ENCODE measurements at regions not wholly inside any gene's neighbourhood (a gene's known extent, or its start where the extent isn't known, plus 50 kb on each side); places are given as distances from the start of the nearest gene placed in this dataset.
"Not testable (repeated sequence)": the region's sequence is repeated elsewhere in the genome, so short reads cannot be mapped to it uniquely, and the experiment has no call there.

DNA sequence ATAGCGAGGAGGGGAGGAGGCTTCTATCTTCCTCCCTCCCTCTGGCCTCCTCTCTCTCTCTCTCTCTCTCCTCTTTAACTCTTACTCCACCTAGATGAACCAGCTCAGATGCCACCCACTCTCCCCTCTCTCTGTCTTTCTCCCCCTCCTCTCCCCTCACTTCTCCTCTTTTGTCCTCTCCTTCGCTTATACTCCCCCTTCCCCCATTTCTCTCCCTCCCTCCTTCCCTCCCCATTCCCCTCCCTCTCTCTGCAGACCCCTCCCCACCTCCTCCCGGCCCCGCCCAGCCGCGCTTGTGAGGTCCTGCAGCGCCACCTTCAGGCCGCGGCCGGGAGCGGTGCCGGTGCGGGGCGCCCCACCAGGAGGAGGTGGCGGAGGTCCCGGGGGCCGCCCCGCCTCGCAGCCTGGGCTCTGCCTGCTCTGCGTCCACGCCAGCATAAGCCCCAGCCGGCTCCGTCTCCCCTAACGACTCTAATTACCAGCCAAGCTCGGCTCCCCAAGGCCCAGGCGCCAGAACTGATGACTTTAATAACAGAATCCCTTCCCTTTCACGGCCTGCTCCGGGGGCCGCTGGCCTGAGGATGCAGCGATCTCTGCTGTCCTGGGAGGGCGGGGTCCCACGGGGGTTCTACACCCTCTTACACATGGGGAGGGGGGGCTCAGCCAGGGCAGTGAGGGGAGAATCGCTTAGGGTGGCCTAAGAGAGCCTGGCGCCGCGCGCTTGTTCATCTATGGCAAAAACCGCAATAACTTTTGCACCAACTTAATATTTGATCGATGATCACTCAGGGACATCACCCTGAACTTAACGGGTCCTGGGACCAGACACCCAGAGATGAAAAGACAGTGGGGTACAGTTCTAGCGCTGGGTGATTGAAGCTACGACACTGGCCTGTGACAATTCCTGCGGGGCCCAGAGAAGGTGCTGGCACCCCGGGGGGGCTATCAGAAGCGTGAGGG, 637.3 kb downstream of the MATN1 start:
- DNase-seq, result peak; percentile 30
- peaks cover 2% of the 10 kb centered on the region for H3K27me3 Mint-ChIP-seq
- ChIA-PET POLR2A (no interaction called here), CTCF (no interaction called here)
- H3K27ac Mint-ChIP-seq, result no peak overlapping the region
- no peak overlapping the region for H3K4me3 Mint-ChIP-seq
- no peaks in the 10 kb centered on the region for H3K36me3 Mint-ChIP-seq (ENCODE audit: low read depth)
- H3K9me3 Mint-ChIP-seq, result peaks cover 3% of the 10 kb centered on the region
- no peaks in the 10 kb centered on the region for H3K4me1 Mint-ChIP-seq

DNA sequence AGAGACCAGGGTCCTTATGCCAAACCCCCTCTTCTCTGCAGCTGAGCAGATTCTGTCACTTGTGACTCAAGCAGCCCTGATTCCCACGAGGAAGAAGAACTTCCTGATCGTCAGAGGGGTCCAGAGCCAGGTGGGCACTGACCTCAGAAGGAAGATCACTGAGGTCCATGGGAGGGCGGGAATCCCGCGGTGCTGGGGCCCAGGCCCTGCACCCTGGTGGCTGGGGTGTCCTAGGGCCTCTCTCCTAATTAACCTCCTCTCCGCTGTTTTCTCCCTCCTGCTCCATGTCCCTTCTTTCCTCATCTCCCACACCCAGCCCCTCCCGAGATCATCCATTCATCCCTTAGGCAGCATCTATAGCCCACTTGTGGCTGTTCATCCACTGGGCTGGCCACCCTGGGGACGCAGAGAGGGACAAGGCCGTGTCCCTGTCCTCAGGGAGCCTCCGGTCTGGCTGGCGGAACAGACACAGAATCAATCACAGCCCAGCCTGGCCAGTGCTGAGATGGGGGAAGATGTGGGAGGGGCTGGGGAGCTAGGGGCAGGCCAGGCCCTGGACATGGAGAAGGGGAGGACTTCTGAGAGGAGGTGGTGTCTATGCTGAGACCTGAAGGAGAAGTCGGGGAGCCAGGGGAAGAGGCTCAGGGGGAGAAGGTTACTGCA, 638.3 kb downstream of the MATN1 start:
- Mint-ChIP-seq H3K36me3 (ENCODE audit: low read depth) (no peaks in the 10 kb centered on the region), H3K9me3 (no peaks in the 10 kb centered on the region), H3K4me3 (no peak overlapping the region), H3K27me3 (peaks cover 2% of the 10 kb centered on the region), H3K27ac (no peak overlapping the region), H3K4me1 (no peaks in the 10 kb centered on the region)
- DNase-seq, result no peak
- ChIA-PET POLR2A (no interaction called here), CTCF (no interaction called here)

DNA sequence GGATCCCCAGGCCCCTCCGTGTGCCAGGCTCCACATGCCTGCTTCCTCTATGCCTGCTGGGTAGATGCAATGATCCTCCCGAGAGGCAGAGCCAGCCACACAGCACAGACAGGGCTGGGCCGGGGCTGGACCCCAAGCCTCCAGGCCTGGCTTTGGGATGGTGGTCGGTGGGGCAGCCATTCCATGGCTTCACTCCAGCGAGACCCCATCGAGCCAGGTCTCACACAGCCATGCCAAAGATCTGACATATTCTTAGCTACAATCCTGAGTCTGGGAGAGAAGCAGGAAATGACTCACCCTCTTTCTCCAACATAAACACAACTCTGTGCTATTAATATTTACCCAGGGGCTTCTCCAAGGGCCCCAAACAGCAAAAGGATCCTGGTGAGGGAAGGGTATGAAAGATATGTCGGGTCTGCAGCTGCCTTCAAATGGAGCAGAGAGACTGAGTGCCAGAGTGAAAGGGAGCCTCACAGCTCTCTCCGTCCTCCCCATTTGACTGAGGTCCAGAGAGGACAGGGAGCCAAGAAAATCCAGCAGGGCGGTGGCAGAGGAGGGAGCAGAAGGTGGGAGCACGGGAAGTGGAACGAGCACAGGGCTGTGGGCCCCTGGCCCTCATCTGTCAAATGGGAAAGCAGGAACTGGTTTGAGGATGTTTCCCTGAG, 639.5 kb downstream of the MATN1 start:
- Mint-ChIP-seq H3K4me1 (no peaks in the 10 kb centered on the region), H3K4me3 (no peak overlapping the region), H3K36me3 (ENCODE audit: low read depth) (no peaks in the 10 kb centered on the region), H3K27me3 (peaks cover 2% of the 10 kb centered on the region), H3K27ac (no peak overlapping the region), H3K9me3 (no peaks in the 10 kb centered on the region)
- no peak for DNase-seq
- CTCF ChIA-PET, result interaction anchor here (0.6 kb wide), 1 partner anchor 297 kb away, joined by 3 read pairs; no protein-coding TSS in a partner anchor
- POLR2A ChIA-PET, result no interaction called here

DNA sequence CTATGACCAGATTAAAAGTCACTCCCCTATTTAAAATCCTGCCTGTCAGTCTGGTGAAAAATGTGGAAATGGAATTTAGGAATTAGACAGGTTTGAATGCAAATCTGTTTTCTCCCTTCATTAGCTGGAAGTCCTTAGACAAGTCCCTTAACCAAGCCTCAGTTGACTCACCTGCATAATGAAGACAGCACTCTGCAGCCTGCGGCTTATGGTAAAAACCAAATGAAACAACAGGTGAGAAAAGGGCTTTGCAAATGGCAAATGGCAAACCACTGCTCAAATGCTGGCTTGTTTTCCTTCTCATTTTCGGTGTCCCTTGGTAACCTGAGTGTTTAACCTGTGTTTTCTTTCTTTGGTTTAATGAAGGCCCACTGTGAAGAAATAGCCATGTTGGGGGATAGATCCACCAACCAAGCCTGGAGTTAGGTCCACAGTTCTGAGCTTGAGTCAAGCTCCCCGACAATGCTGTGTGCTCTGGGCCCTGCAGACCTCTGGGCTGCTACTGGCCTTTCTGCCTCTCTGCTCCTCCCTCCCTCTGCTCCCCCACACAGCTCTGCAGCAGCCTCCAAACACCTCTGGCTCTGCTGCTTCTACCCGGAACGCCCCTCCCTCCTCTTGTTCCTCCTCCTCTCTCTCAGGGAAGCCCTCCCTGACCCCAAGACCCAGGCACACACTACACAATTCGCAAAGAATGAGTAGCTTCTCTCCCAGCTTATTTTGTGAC, 641.8 kb downstream of the MATN1 start:
- POLR2A ChIA-PET, result no interaction called here
- no peak for DNase-seq
- no peaks in the 10 kb centered on the region for H3K4me1 Mint-ChIP-seq
- no peak overlapping the region for H3K27ac Mint-ChIP-seq
- CTCF ChIA-PET, result no interaction called here
- peaks cover 2% of the 10 kb centered on the region for H3K27me3 Mint-ChIP-seq
- no peak overlapping the region for H3K4me3 Mint-ChIP-seq
- H3K36me3 Mint-ChIP-seq (ENCODE audit: low read depth), result no peaks in the 10 kb centered on the region
- no peaks in the 10 kb centered on the region for H3K9me3 Mint-ChIP-seq

DNA sequence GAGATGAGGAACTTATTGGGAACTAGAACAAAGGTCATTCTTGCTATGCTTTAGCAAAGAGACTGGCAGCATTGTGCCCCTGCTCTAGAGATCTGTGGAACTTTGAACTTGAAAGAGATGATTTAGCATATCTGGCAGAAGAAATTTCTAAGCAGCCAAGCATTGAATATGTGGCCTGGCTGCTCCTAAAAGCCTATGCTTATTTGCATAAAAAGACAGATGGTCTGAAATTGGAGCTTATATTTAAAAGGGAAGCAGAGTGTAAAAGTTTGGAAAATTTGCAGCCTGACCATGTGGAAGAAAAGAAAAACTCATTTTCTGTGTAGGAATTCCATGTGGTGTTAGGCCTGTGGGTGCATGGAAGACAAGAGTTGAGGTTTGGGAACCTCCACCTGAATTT, 647.5 kb downstream of the MATN1 start:
- CTCF ChIA-PET; H3K36me3 Mint-ChIP-seq (ENCODE audit: low read depth): not testable (repeated sequence)

DNA sequence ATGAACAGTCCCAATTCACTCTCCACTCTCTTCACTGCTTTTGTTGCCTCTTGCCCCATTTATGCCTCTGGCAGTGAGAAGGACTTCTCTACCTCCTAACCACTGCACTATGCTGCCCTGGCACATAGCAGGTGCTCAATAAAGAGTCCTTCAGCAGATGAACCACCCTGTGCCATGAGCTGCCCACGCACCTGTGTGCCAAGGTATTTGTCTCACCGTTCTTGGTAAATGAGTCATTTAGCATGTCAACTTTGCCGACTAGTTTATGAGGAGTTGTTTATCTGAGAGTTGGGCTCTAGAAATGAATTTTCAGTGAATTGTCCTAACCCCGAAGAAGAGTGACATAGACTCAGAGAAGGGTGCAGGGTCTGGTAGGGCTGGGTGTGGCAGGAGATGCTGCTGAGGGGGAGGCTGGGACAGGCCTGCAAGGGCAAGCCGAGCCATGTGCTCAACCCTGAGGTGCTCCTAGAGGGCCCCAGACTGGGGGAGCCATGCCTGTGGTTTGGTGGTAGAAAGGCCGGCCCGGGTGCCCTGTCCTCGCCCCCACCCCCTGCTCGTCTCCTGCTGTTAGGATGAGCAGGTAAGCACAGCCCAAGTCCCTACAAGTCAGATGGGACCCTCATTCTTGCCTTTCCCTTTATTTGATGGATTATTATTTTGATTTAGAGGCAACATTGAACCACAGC, 654.5 kb downstream of the MATN1 start:
- H3K9me3 Mint-ChIP-seq, result no peaks in the 10 kb centered on the region
- H3K27ac Mint-ChIP-seq, result no peak overlapping the region
- no peaks in the 10 kb centered on the region for H3K27me3 Mint-ChIP-seq
- H3K36me3 Mint-ChIP-seq (ENCODE audit: low read depth), result no peaks in the 10 kb centered on the region
- ChIA-PET POLR2A (no interaction called here), CTCF (no interaction called here)
- DNase-seq, result no peak
- H3K4me3 Mint-ChIP-seq, result no peak overlapping the region
- H3K4me1 Mint-ChIP-seq, result no peaks in the 10 kb centered on the region

More for the DNA sequence above, 647.5 kb downstream of the MATN1 start:
- POLR2A ChIA-PET, DNase-seq, H3K9me3 Mint-ChIP-seq, H3K4me1 Mint-ChIP-seq, H3K27ac Mint-ChIP-seq, H3K4me3 Mint-ChIP-seq, H3K27me3 Mint-ChIP-seq: not testable (repeated sequence)

DNA sequence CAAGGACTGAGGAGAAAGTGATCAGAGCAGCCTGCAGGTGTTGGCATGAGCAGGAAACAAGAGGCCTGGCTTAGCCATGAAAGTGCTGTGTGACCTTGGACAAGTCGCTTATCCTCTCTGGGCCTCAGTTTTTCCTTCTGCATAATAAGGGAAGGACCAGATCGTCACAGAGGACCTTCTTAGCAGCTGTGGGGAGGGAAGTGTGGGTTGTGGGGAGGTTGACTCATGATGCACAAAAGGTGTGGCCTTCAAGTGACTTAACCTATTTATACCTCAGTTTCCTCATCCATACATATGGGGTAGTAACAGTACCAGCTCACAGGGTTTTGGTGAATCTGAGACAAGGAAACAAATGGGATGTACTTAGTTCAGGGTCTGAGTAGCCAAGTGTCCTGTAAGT, 658.8 kb downstream of the MATN1 start:
- POLR2A ChIA-PET, result no interaction called here
- H3K4me1 Mint-ChIP-seq, result no peaks in the 10 kb centered on the region
- H3K9me3 Mint-ChIP-seq, result no peaks in the 10 kb centered on the region
- CTCF ChIA-PET, result no interaction called here
- no peak overlapping the region for H3K4me3 Mint-ChIP-seq
- DNase-seq, result no peak
- no peak overlapping the region for H3K27ac Mint-ChIP-seq
- no peaks in the 10 kb centered on the region for H3K36me3 Mint-ChIP-seq (ENCODE audit: low read depth)
- no peaks in the 10 kb centered on the region for H3K27me3 Mint-ChIP-seq

DNA sequence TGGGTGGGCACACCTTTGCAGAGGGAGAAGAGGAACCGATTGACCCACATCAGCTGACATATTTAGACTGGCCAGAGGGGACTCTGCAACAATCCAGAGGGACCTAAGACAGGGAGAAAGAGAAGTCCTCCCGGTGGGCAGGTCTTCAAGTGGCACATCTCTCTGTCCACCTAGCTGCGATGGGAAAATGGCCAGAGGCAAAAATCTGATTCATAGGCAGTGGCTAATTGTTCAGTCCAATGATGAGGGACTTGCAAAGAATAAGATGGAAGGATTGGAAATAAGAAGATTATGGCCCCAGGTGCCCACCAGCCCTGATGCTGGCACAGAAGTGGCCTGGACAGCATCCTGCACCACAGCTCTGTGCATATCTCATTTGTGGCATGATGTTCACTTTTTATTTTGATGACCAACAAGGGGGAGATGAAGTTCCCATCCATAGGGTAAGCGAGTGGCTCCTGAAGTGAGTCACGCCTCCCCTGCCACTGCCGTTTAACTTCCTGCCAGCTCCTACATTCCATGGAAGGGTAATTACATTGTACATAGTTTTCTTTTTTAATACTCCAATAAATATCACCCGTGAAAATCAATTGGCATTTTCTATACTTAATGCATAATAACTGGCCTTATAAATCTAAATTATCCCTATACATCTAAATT, 659.6 kb downstream of the MATN1 start:
- Mint-ChIP-seq H3K36me3 (ENCODE audit: low read depth) (no peaks in the 10 kb centered on the region), H3K4me3 (no peak overlapping the region), H3K9me3 (no peaks in the 10 kb centered on the region), H3K4me1 (no peaks in the 10 kb centered on the region), H3K27me3 (no peaks in the 10 kb centered on the region), H3K27ac (no peak overlapping the region)
- CTCF ChIA-PET, result no interaction called here
- POLR2A ChIA-PET, result no interaction called here
- DNase-seq, result no peak

DNA sequence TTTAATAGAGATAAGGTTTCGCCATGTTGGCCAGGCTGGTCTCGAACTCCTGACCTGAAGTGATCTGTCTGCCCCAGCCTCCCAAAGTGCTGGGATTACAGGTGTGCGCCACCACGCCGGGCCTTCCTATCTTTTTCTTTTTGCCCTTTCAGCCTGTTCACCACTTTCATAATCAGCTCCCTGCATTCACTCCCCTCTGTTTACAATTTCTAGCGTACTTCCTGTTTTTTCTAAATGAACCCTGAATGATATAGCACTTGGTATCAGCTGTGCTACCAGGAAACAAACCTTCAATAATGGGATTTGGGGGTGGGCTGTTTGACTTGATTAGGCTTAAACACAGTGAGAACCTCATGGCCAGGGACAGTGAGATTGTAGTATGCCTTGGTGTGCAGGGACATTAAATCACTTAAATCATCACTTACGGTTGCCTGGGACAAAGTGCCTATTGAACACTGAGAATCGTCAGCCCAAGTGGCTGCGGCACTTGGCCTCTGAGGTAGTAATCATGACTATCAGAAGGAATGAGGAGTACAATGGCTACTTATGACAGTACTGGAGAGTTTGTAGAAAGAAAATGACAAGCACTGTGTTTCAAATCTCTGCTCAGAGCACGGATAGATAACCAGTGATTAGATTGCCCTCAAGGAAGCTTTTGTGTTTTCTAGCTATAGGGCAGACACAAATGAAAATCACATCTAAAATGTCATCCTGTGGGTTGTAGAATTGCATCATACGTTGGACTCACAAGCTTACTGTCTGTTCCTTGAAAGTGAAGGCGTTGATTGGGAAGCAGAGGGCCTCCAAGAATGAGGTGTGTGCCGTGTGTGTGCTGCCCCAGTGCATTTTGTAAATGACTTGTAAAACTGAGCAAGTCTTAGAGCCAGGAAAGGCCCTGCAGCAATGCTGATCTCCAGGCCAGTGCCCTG, 661.8 kb downstream of the MATN1 start:
- DNase-seq, result no peak
- CTCF ChIA-PET, result interaction anchor here (0.7 kb wide), 1 partner anchor 823 kb away, joined by 6 read pairs; no protein-coding TSS in a partner anchor
- H3K27ac Mint-ChIP-seq, result no peak overlapping the region

DNA sequence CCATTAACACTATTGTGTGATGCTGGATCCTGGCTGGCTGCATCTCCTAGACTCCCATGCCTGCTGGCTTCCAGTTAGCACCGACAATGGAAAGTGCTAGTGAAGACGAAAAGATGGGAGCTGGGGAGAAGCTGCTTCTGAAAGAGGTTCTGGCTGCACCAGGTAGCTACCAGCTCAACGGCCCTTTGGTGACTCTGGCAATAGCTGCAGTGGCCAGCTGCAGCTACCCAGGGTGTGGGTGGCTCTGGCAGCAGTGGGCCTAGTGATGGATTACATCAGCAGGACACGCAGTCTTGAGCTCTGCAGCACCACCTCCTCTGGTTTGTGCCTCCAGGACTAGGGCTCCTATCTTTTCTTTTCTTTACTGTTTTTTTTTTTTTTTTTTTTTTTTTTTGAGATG, 662.6 kb downstream of the MATN1 start:
- Mint-ChIP-seq H3K9me3 (no peaks in the 10 kb centered on the region), H3K4me3 (no peak overlapping the region), H3K27ac (no peak overlapping the region), H3K27me3 (peaks cover 5% of the 10 kb centered on the region), H3K4me1 (no peaks in the 10 kb centered on the region), H3K36me3 (ENCODE audit: low read depth) (no peaks in the 10 kb centered on the region)
- DNase-seq, result no peak
- ChIA-PET POLR2A (interaction anchor here (0.7 kb wide), 1 partner anchor 35 kb away, joined by 8 read pairs; no protein-coding TSS in a partner anchor), CTCF (interaction anchor here (0.7 kb wide), 1 partner anchor 822 kb away, joined by 6 read pairs; no protein-coding TSS in a partner anchor)

More for the DNA sequence above, 661.8 kb downstream of the MATN1 start:
- Mint-ChIP-seq H3K9me3 (no peaks in the 10 kb centered on the region), H3K36me3 (ENCODE audit: low read depth) (no peaks in the 10 kb centered on the region), H3K4me3 (no peak overlapping the region), H3K4me1 (no peaks in the 10 kb centered on the region), H3K27me3 (peaks cover 3% of the 10 kb centered on the region)
- POLR2A ChIA-PET, result no interaction called here

DNA sequence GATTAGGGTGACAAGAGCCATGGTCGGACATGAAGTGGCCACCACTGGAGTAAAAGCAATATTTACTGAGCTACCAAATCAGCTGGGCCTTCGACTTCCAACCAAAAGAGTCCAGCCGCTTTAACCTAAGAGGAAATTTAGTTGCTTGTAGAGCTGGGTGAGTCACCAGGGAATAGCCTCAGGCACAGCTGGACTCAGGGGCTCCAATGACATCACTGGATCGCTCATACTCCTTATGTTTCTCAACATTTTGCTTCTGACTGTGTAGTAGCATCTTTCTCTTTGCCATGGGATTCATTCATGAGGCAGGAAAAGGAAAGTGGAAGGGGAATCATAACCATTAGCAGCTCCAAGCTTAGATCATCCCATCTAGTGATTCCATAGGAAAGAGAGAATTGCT, 664.4 kb downstream of the MATN1 start:
- no peaks in the 10 kb centered on the region for H3K36me3 Mint-ChIP-seq (ENCODE audit: low read depth)
- ChIA-PET POLR2A (no interaction called here), CTCF (no interaction called here)
- no peak overlapping the region for H3K27ac Mint-ChIP-seq
- no peak overlapping the region for H3K4me3 Mint-ChIP-seq
- DNase-seq, result no peak
- H3K4me1 Mint-ChIP-seq, result no peaks in the 10 kb centered on the region
- no peaks in the 10 kb centered on the region for H3K9me3 Mint-ChIP-seq
- peaks cover 10% of the 10 kb centered on the region for H3K27me3 Mint-ChIP-seq
